Gastroesophageal sphincter (tissue), 4 donors: ENCODE measurements at regions not wholly inside any gene's neighbourhood (a gene's known extent, or its start where the extent isn't known, plus 50 kb on each side); places are given as distances from the start of the nearest gene placed in this dataset.
"Not testable (repeated sequence)": the region's sequence is repeated elsewhere in the genome, so short reads cannot be mapped to it uniquely, and the experiment has no call there.

Source experiments
- ATAC-seq: fragments of 150-250 bp; one replicate; pipeline ENCODE4 v1.9.1; 2016; ENCODE audit warnings: mild to moderate bottlenecking, moderate library complexity
- H3K27ac ChIP-seq, 4 donors: fragments of 200-600 bp; sonication (generic) in 3 of 4; 1 replicate in 3 of 4; 2 replicates in 1 of 4; pipeline ENCODE4 v1.5.1; 2016 to 2019
- H3K27me3 ChIP-seq: fragments of 200-600 bp; sonication (generic); one replicate; pipeline ENCODE4 v1.5.1; 2019
- H3K36me3 ChIP-seq, 2 donors: fragments of 200-600 bp; sonication (generic); one replicate each; pipeline ENCODE4 v1.5.1; 2019; ENCODE audit warnings: control low read depth in 1 of 2
- H3K4me1 ChIP-seq, 3 donors: fragments of 200-600 bp; sonication (generic); 1 replicate in 2 of 3; 2 replicates in 1 of 3; pipeline ENCODE4 v1.5.1; 2016 to 2019; ENCODE audit warnings: control low read depth in 2 of 3
- H3K4me3 ChIP-seq, 2 donors: fragments of 200-600 bp; sonication (generic); one replicate each; pipeline ENCODE4 v1.5.1; 2019; ENCODE audit warnings: mild to moderate bottlenecking in 1 of 2, moderate library complexity in 1 of 2
- H3K9me3 ChIP-seq, 3 donors: fragments of 200-600 bp; sonication (generic); one replicate each; pipeline ENCODE4 v1.5.1; 2017 to 2019; ENCODE audit warnings: control low read depth in 2 of 3
- CTCF ChIP-seq, 4 experiments: fragments of 200-600 bp in 2 of 4; fragments of 450-650 bp in 2 of 4; sonication (generic) in 1 of 4; IDR thresholded peaks; one replicate each; pipeline ENCODE4 v1.5.1; 2017 to 2019; ENCODE audit warnings: antibody characterized with exemption in 4 of 4, mild to moderate bottlenecking in 2 of 4, moderate library complexity in 2 of 4
- EP300 ChIP-seq: sonication (generic); formaldehyde crosslinking; IDR thresholded peaks from one replicate; pipeline ENCODE4 v1.6.1; 2017; ENCODE audit warnings: antibody characterized with exemption, mild to moderate bottlenecking
- POLR2A ChIP-seq, 2 donors: fragments of 450-650 bp; IDR thresholded peaks; one replicate each; pipeline ENCODE4 v1.6.1; 2017; ENCODE audit warnings: antibody characterized with exemption in 2 of 2, mild to moderate bottlenecking in 2 of 2, moderate library complexity in 1 of 2
- POLR2AphosphoS5 ChIP-seq: sonication (generic); formaldehyde crosslinking; IDR thresholded peaks from one replicate; pipeline ENCODE4 v1.6.1; 2017; ENCODE audit warnings: antibody characterized with exemption
- WGBS, 2 donors: methylation state at CpG; one replicate each; pipeline ENCODE4 v1.1.5; 2018; ENCODE audit warnings: low coverage in 1 of 2; 5-methylcytosine and 5-hydroxymethylcytosine counted together

GRCh38 chr6:21946298-21946783, 350.5 kb downstream of the PRL start:
- H3K27ac ChIP-seq, result no peak overlapping the region
- no peak overlapping the region for H3K4me3 ChIP-seq
- no peaks in the 10 kb centered on the region for H3K9me3 ChIP-seq
- H3K36me3 ChIP-seq, result no peaks in the 10 kb centered on the region
- TF ChIP-seq EP300, result no peak
- no peak for TF ChIP-seq POLR2A (IDR thresholded peaks at IDR 0.05)
- TF ChIP-seq POLR2AphosphoS5, result no peak
- TF ChIP-seq CTCF (IDR thresholded peaks at IDR 0.05), result no peak
- no peak for ATAC-seq
- 55 to 58% methylated on average over 4 of the region's 4 CpGs for WGBS, 2 donors
- no peaks in the 10 kb centered on the region for H3K27me3 ChIP-seq
- H3K4me1 ChIP-seq, result peaks cover 0 to 39% (median 0%) of the 10 kb centered on the region in 3 donors

- not testable (repeated sequence) for H3K9me3 ChIP-seq, H3K4me3 ChIP-seq, H3K27me3 ChIP-seq, H3K27ac ChIP-seq, H3K36me3 ChIP-seq, ATAC-seq
- H3K4me1 ChIP-seq, result peaks cover 0 to 44% (median 0%) of the 10 kb centered on the region in 3 donors
- 82 to 93% methylated on average over 3 of the region's 3 CpGs for WGBS, 2 donors
Observed at GRCh38 chr6:21947227-21947626, 349.6 kb downstream of the PRL start.

GRCh38 chr6:21947731-21948386, 349.0 kb downstream of the PRL start:
- Histone ChIP-seq H3K27ac (no peak overlapping the region), H3K27me3 (no peaks in the 10 kb centered on the region), H3K36me3 (no peaks in the 10 kb centered on the region), H3K4me3 (no peak overlapping the region), H3K4me1 (peaks cover 0 to 38% (median 0%) of the 10 kb centered on the region in 3 donors), H3K9me3 (no peaks in the 10 kb centered on the region)
- TF ChIP-seq POLR2A (IDR thresholded peaks at IDR 0.05) (no peak), CTCF (IDR thresholded peaks at IDR 0.05) (no peak), EP300 (no peak), POLR2AphosphoS5 (no peak)
- 43 to 59% methylated on average over 6 of the region's 6 CpGs for WGBS, 2 donors
- ATAC-seq, result no peak

GRCh38 chr6:21949211-21949801, 347.5 kb downstream of the PRL start:
- H3K9me3 ChIP-seq, result no peaks in the 10 kb centered on the region
- H3K36me3 ChIP-seq, result no peaks in the 10 kb centered on the region
- 35 to 82% methylated on average over 2 of the region's 3 CpGs for WGBS, 2 donors
- ATAC-seq, result no peak
- no peak for TF ChIP-seq POLR2A (IDR thresholded peaks at IDR 0.05)
- TF ChIP-seq CTCF (IDR thresholded peaks at IDR 0.05), result no peak
- no peak for TF ChIP-seq EP300
- TF ChIP-seq POLR2AphosphoS5, result no peak
- H3K27me3 ChIP-seq, result no peaks in the 10 kb centered on the region
- H3K27ac ChIP-seq, result no peak overlapping the region
- H3K4me3 ChIP-seq, result no peak overlapping the region
- peaks cover 0 to 40% (median 7%) of the 10 kb centered on the region in 3 donors for H3K4me1 ChIP-seq

- Histone ChIP-seq H3K4me1 (peaks cover 0 to 46% (median 10%) of the 10 kb centered on the region in 3 donors), H3K4me3 (no peak overlapping the region), H3K36me3 (no peaks in the 10 kb centered on the region), H3K27me3 (no peaks in the 10 kb centered on the region), H3K9me3 (no peaks in the 10 kb centered on the region), H3K27ac (no peak overlapping the region)
- WGBS, 2 donors, result 92 to 100% methylated on average over 4 to 6 of the region's 7 CpGs
- TF ChIP-seq POLR2AphosphoS5 (no peak), CTCF (IDR thresholded peaks at IDR 0.05) (no peak), POLR2A (IDR thresholded peaks at IDR 0.05) (no peak), EP300 (no peak)
- ATAC-seq, result no peak
Observed at GRCh38 chr6:21952367-21952766, 344.5 kb downstream of the PRL start.
